HepG2 (cell line): ENCODE measurements at regions not wholly inside any gene's neighbourhood (a gene's known extent, or its start where the extent isn't known, plus 50 kb on each side); places are given as distances from the start of the nearest gene placed in this dataset.

Source experiments
- ATAC-seq: fragments of 200-7000 bp; cut with Tn5 transposase; 3 replicates; pipeline ENCODE4 v1.9.1; 2020; ENCODE audit warnings: mild to moderate bottlenecking, moderate library complexity
- BruUV-seq: library from RNA; stranded (reverse); fragments of 400-500 nt; replicated peaks from 2 replicates; lab custom pipeline; 2021; lab: Mats Ljungman, UMichigan
- CTCF ChIA-PET: fragments of 300-600 bp; formaldehyde crosslinking; extraction: SDS; loops from one replicate; lab custom pipeline; 2021; ENCODE audit warnings: low total read pairs, inconsistent platforms, low intra/inter-chr PET ratio; lab: Yijun Ruan, JAX
- POLR2A ChIA-PET: fragments of 350-600 bp; sonication (Branson Sonifier 250); formaldehyde crosslinking; loops from one replicate; lab custom pipeline; 2020; ENCODE audit warnings: antibody characterized with exemption, inconsistent platforms; lab: Yijun Ruan, JAX
- DNase-seq: peaks from one replicate; pipeline ENCODE4 v3.0.0-alpha.2; 2015; ENCODE audit warnings: low spot score
- FAIRE-seq: peaks from 3 replicates; lab custom pipeline; 2011; peaks lifted over from hg19 to GRCh38; lab: Jason Lieb, UNC
- H2AFZ ChIP-seq: one replicate; pipeline ENCODE4 v1.6.1; 2011; ENCODE audit warnings: low read length, inconsistent platforms
- H3K27ac ChIP-seq: fragments of 300-600 bp; 3 replicates; pipeline ENCODE4 v1.8.0; 2011; ENCODE audit warnings: mixed run types, mild to moderate bottlenecking, mixed read lengths, low read length, inconsistent platforms; ENCODE audit not compliant: insufficient read depth; ENCODE audit errors: extremely low read length
- H3K27me3 ChIP-seq, 2 experiments: fragments of 200-600 bp in 1 of 2; 2 replicates in 1 of 2; 3 replicates in 1 of 2; pipeline versions ENCODE4 v1.6.0 to v1.8.0; 2011; ENCODE audit warnings: low read length in 2 of 2, mild to moderate bottlenecking in 2 of 2, moderate library complexity in 2 of 2, inconsistent platforms in 1 of 2; ENCODE audit not compliant: insufficient read depth in 2 of 2, control insufficient read depth in 1 of 2
- H3K36me3 ChIP-seq, 2 experiments: fragments of 200-600 bp in 1 of 2; replicated peaks in 1 of 2; 2 replicates in 1 of 2; 3 replicates in 1 of 2; pipeline versions ENCODE4 v1.5.1 to v1.8.0; 2011; ENCODE audit warnings: low read length in 2 of 2, inconsistent platforms in 1 of 2; ENCODE audit not compliant: insufficient read depth in 2 of 2, control insufficient read depth in 1 of 2
- H3K4me1 ChIP-seq: 2 replicates; pipeline ENCODE4 v1.5.1; 2012; ENCODE audit warnings: low read length, inconsistent platforms; ENCODE audit not compliant: insufficient read depth
- H3K4me2 ChIP-seq: 2 replicates; pipeline ENCODE4 v1.6.0; 2011; ENCODE audit warnings: low read depth, low read length, inconsistent platforms
- H3K4me3 ChIP-seq, 3 experiments: fragments of 200-600 bp in 1 of 3; sonication (generic), shearing (Covaris generic) in 1 of 3; replicated peaks in 1 of 3; 2 replicates each; pipeline ENCODE4 v1.5.1; 2011 to 2016; ENCODE audit warnings: low read length in 3 of 3, inconsistent platforms in 2 of 3, low read depth in 2 of 3, mild to moderate bottlenecking in 2 of 3, control low read depth in 1 of 3, mixed read lengths in 1 of 3; ENCODE audit not compliant: insufficient read depth in 1 of 3
- H3K79me2 ChIP-seq: one replicate; pipeline ENCODE4 v1.6.1; 2011; ENCODE audit warnings: low read length, inconsistent platforms; ENCODE audit not compliant: insufficient read depth
- H3K9ac ChIP-seq: 2 replicates; pipeline ENCODE4 v1.6.0; 2011; ENCODE audit warnings: mild to moderate bottlenecking, low read depth, low read length, inconsistent platforms; ENCODE audit not compliant: insufficient read depth
- H3K9me3 ChIP-seq: 2 replicates; pipeline ENCODE4 v1.5.1; 2012; ENCODE audit warnings: mild to moderate bottlenecking, low read length
- H4K20me1 ChIP-seq: 2 replicates; pipeline ENCODE4 v1.6.0; 2011; ENCODE audit warnings: inconsistent platforms, mild to moderate bottlenecking, low read length, moderate library complexity; ENCODE audit not compliant: insufficient read depth
- BRCA1 ChIP-seq: sonication (generic); formaldehyde crosslinking; IDR thresholded peaks from 2 replicates; pipeline ENCODE4 v1.4.0; 2020; ENCODE audit warnings: missing genetic modification reagents
- CENPT ChIP-seq: sonication (generic); formaldehyde crosslinking; IDR thresholded peaks from 2 replicates; pipeline ENCODE4 v1.8.0; 2022; ENCODE audit warnings: low read depth, mild to moderate bottlenecking, moderate library complexity, missing genetic modification reagents
- GRHL1 ChIP-seq: sonication (generic); formaldehyde crosslinking; conservative IDR thresholded peaks from 2 replicates; pipeline ENCODE4 v1.8.0; 2022; ENCODE audit warnings: missing genetic modification reagents
- KDM3A ChIP-seq: IDR thresholded peaks from 2 replicates; pipeline ENCODE4 v1.6.1; 2018; ENCODE audit warnings: low read depth, missing compliant biosample characterization
- KDM4B ChIP-seq: sonication (generic); formaldehyde crosslinking; IDR thresholded peaks from 2 replicates; pipeline ENCODE4 v1.4.0; 2020; ENCODE audit warnings: missing genetic modification reagents
- NFYC ChIP-seq: IDR thresholded peaks from 2 replicates; pipeline ENCODE4 v1.6.1; 2016; ENCODE audit warnings: missing genetic modification reagents, missing compliant biosample characterization
- RARG ChIP-seq: sonication (generic); formaldehyde crosslinking; IDR thresholded peaks from 2 replicates; pipeline ENCODE4 v1.4.0; 2020; ENCODE audit warnings: low read depth, mild to moderate bottlenecking, missing genetic modification reagents
- ZFY ChIP-seq: sonication (generic); formaldehyde crosslinking; IDR thresholded peaks from 2 replicates; pipeline ENCODE4 v1.4.0; 2020; ENCODE audit warnings: missing genetic modification reagents
- ZNF501 ChIP-seq: sonication (generic); formaldehyde crosslinking; IDR thresholded peaks from 2 replicates; pipeline ENCODE4 v1.5.1; 2020; ENCODE audit warnings: mild to moderate bottlenecking, moderate library complexity, missing genetic modification reagents
- ZZZ3 ChIP-seq: sonication (generic); formaldehyde crosslinking; IDR thresholded peaks from 2 replicates; pipeline ENCODE4 v1.4.0; 2020; ENCODE audit warnings: missing genetic modification reagents, mild to moderate bottlenecking, borderline replicate concordance
- WGBS: methylation state at CpG from one replicate; pipeline ENCODE4 v1.1.6; 2017; ENCODE audit warnings: low lambda C conversion rate; 5-methylcytosine and 5-hydroxymethylcytosine counted together
- in situ Hi-C: cut with HindIII; loops from 2 replicates; pipeline ENCODE4 v1.10.0; 2017; ENCODE audit warnings: low pct_unique_long_range_greater_than_20kb; ENCODE audit not compliant: extremely low pct_ligation_motif_present
- intact Hi-C: fragments of 100-400 bp; cut with micrococcal nuclease; formaldehyde crosslinking; loops from one replicate; pipeline ENCODE4 v1.10.0; 2022; ENCODE audit not compliant: unreplicated experiment
- TF ChIP-seq, protein P1 (sequence below): sonication (generic); formaldehyde crosslinking; IDR thresholded peaks from 2 replicates; pipeline ENCODE4 v1.4.0; 2020; ENCODE audit warnings: missing genetic modification reagents
- TF ChIP-seq, protein P2 (sequence below): sonication (generic); formaldehyde crosslinking; IDR thresholded peaks from 2 replicates; pipeline ENCODE4 v1.8.0; 2022; ENCODE audit warnings: low read depth, missing genetic modification reagents

GRCh38 chr9:11417782-11418181 is 805.0 kb upstream of the PTPRD start:
- Histone ChIP-seq H2AFZ (no peak overlapping the region), H3K4me1 (no peaks in the 10 kb centered on the region), H3K79me2 (no peaks in the 10 kb centered on the region), H3K27ac (no peak overlapping the region), H3K36me3 (no peaks in the 10 kb centered on the region)
- FAIRE-seq: no peak
- intact Hi-C loops (no loop called here), in situ Hi-C loops (no loop called here)
- BruUV-seq: no TSS peak
- 5% methylated on average over 2 of the region's 2 CpGs for WGBS
- TF ChIP-seq RARG (no peak), ZNF501 (CRISPR knock-in tag) (no peak), BRCA1 (CRISPR knock-in tag) (no peak)
- TF ChIP-seq, all 625 proteins: peak for 0
- no peak for DNase-seq
- Histone ChIP-seq H3K9me3 (peaks cover 85% of the 10 kb centered on the region), H3K4me3 (no peak overlapping the region), H4K20me1 (no peaks in the 10 kb centered on the region), H3K9ac (no peak overlapping the region), H3K4me2 (no peak overlapping the region), H3K27me3 (no peaks in the 10 kb centered on the region)
- ATAC-seq: no peak
- ChIA-PET POLR2A (no interaction called here), CTCF (no interaction called here)

DNA sequence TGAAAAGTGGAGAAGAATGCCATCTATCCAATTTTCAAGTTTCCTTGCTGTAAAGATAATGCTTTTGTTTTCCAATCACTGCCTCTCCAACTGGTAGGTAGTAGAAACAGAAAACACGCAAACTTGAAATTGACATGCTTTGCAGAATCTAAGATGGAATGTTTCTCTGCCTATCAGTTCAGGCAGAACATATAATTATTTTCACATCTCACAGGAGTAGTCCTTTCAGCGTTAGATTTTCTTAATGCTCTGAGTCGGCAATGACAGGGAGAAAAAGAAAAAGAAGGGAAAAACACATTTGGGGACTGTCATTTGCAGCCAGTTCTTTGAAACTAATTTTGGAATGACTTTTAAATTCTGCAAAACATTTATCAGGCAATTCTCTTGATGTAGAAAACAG is 818.7 kb upstream of the PTPRD start:
- WGBS: 13% methylated on average over 3 of the region's 3 CpGs
- TF ChIP-seq ZFY (CRISPR knock-in tag) (no peak), GRHL1 (CRISPR knock-in tag) (no peak), KDM3A (CRISPR knock-in tag) (no peak), CENPT (CRISPR knock-in tag) (no peak), KDM4B (CRISPR knock-in tag) (no peak), NFYC (CRISPR knock-in tag) (no peak), ZZZ3 (CRISPR knock-in tag) (no peak)
- TF ChIP-seq, protein P1, sequence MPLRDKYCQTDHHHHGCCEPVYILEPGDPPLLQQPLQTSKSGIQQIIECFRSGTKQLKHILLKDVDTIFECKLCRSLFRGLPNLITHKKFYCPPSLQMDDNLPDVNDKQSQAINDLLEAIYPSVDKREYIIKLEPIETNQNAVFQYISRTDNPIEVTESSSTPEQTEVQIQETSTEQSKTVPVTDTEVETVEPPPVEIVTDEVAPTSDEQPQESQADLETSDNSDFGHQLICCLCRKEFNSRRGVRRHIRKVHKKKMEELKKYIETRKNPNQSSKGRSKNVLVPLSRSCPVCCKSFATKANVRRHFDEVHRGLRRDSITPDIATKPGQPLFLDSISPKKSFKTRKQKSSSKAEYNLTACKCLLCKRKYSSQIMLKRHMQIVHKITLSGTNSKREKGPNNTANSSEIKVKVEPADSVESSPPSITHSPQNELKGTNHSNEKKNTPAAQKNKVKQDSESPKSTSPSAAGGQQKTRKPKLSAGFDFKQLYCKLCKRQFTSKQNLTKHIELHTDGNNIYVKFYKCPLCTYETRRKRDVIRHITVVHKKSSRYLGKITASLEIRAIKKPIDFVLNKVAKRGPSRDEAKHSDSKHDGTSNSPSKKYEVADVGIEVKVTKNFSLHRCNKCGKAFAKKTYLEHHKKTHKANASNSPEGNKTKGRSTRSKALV (CRISPR knock-in tag): no peak
- TF ChIP-seq, protein P2, sequence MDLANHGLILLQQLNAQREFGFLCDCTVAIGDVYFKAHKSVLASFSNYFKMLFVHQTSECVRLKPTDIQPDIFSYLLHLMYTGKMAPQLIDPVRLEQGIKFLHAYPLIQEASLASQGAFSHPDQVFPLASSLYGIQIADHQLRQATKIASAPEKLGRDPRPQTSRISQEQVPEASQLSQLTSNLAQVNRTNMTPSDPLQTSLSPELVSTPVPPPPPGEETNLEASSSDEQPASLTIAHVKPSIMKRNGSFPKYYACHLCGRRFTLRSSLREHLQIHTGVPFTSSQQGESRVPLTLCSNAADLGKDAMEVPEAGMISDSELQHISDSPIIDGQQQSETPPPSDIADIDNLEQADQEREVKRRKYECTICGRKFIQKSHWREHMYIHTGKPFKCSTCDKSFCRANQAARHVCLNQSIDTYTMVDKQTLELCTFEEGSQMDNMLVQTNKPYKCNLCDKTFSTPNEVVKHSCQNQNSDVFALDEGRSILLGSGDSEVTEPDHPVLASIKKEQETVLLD: no peak

More for the DNA sequence above, 818.7 kb upstream of the PTPRD start:
- intact Hi-C loops (no loop called here), in situ Hi-C loops (no loop called here)
- ATAC-seq (no peak), DNase-seq (no peak), FAIRE-seq (no peak)
- Histone ChIP-seq H3K9ac (no peak overlapping the region), H3K9me3 (peaks cover 86% of the 10 kb centered on the region), H3K27ac (no peak overlapping the region), H3K4me3 (no peak overlapping the region), H3K4me1 (no peaks in the 10 kb centered on the region), H3K36me3 (no peaks in the 10 kb centered on the region), H3K27me3 (no peaks in the 10 kb centered on the region), H2AFZ (no peak overlapping the region), H3K4me2 (no peak overlapping the region), H4K20me1 (no peaks in the 10 kb centered on the region), H3K79me2 (no peaks in the 10 kb centered on the region)
- ChIA-PET CTCF (no interaction called here), POLR2A (no interaction called here)
- BruUV-seq: no TSS peak
